COR-L47 (cell line): ENCODE measurements at regions not wholly inside any gene's neighbourhood (a gene's known extent, or its start where the extent isn't known, plus 50 kb on each side); places are given as distances from the start of the nearest gene placed in this dataset.

ENCODE experiments used
- DNase-seq: peaks from one replicate; lab custom pipeline; 2025; lab: John Stamatoyannopoulos, UW

GRCh38 chr2:181341855-181342600 lies 115.2 kb upstream of the ITGA4 start:
- DNase-seq = no peak

GRCh38 chr2:181348107-181348837 lies 108.9 kb upstream of the ITGA4 start:
- DNase-seq = no peak

GRCh38 chr2:181352158-181352557 lies 105.0 kb upstream of the ITGA4 start:
- no peak for DNase-seq

GRCh38 chr2:181354626-181355025 lies 102.6 kb upstream of the ITGA4 start:
- DNase-seq = no peak

- DNase-seq = no peak
These were observed 100.6 kb upstream of the ITGA4 start for GRCh38 chr2:181356526-181357130.

GRCh38 chr2:181357979-181358378 lies 99.2 kb upstream of the ITGA4 start:
- no peak for DNase-seq

- DNase-seq = no peak
These were observed 94.6 kb upstream of the ITGA4 start for GRCh38 chr2:181362561-181362960.

GRCh38 chr2:181363164-181363563 lies 94.0 kb upstream of the ITGA4 start:
- DNase-seq = no peak

- DNase-seq = no peak
These were observed 92.6 kb upstream of the ITGA4 start for GRCh38 chr2:181364492-181365170.

GRCh38 chr2:181366675-181367175 lies 90.5 kb upstream of the ITGA4 start:
- DNase-seq = no peak

GRCh38 chr2:181367411-181367810 lies 89.8 kb upstream of the ITGA4 start:
- DNase-seq = no peak

- DNase-seq = no peak
These were observed 89.2 kb upstream of the ITGA4 start for GRCh38 chr2:181367906-181368435.

- DNase-seq = no peak
These were observed 87.1 kb upstream of the ITGA4 start for GRCh38 chr2:181370126-181370525.

- DNase-seq = no peak
These were observed 86.0 kb upstream of the ITGA4 start for GRCh38 chr2:181371195-181371594.

- no peak for DNase-seq
These were observed 85.2 kb upstream of the ITGA4 start for GRCh38 chr2:181371782-181372645.

GRCh38 chr2:181372646-181373040 lies 84.5 kb upstream of the ITGA4 start:
- DNase-seq = no peak

GRCh38 chr2:181374781-181375675 lies 82.2 kb upstream of the ITGA4 start:
- no peak for DNase-seq

- DNase-seq = no peak
These were observed 80.7 kb upstream of the ITGA4 start for GRCh38 chr2:181376442-181376841.

- DNase-seq = no peak
These were observed 80.2 kb upstream of the ITGA4 start for GRCh38 chr2:181376999-181377398.

- no peak for DNase-seq
These were observed 78.7 kb upstream of the ITGA4 start for GRCh38 chr2:181378491-181378890.
